Fibroblast of lung (primary cell): ENCODE measurements at regions not wholly inside any gene's neighbourhood (a gene's known extent, or its start where the extent isn't known, plus 50 kb on each side); places are given as distances from the start of the nearest gene placed in this dataset.

ENCODE experiments used
- DNase-seq, 2 donors: peaks; one replicate each; pipeline versions ENCODE4 v3.0.0 to v3.0.0-alpha.2; 2010; ENCODE audit warnings: low read depth in 2 of 2
- H2AFZ ChIP-seq: 2 replicates; pipeline ENCODE4 v1.5.1; 2012; ENCODE audit warnings: low read length, control low read depth, inconsistent platforms
- H3K27ac ChIP-seq: 2 replicates; pipeline ENCODE4 v1.5.1; 2011; ENCODE audit warnings: low read length, control low read depth; ENCODE audit not compliant: insufficient read depth
- H3K27me3 ChIP-seq: 2 replicates; pipeline ENCODE4 v1.5.1; 2011; ENCODE audit warnings: mild to moderate bottlenecking, low read length; ENCODE audit not compliant: control insufficient read depth, insufficient read depth
- H3K36me3 ChIP-seq: 2 replicates; pipeline ENCODE4 v1.5.1; 2011; ENCODE audit warnings: low read length; ENCODE audit not compliant: control insufficient read depth, insufficient read depth
- H3K4me1 ChIP-seq: 2 replicates; pipeline ENCODE4 v1.5.1; 2011; ENCODE audit warnings: low read length; ENCODE audit not compliant: control insufficient read depth, insufficient read depth; ENCODE audit errors: extremely low read depth
- H3K4me2 ChIP-seq: 2 replicates; pipeline ENCODE4 v1.5.1; 2011; ENCODE audit warnings: low read length, control low read depth; ENCODE audit not compliant: insufficient read depth; ENCODE audit errors: extremely low read depth
- H3K4me3 ChIP-seq, 4 experiments: fragments of 200-600 bp in 1 of 4; sonication (generic) in 1 of 4; replicated peaks in 1 of 4; 2 replicates each; pipeline ENCODE4 v1.5.1; 2011 to 2016; ENCODE audit warnings: low read length in 4 of 4, low read depth in 3 of 4, mild to moderate bottlenecking in 3 of 4, control low read depth in 2 of 4, inconsistent platforms in 1 of 4, mixed read lengths in 1 of 4; ENCODE audit not compliant: insufficient read depth in 1 of 4; ENCODE audit errors: control extremely low read depth in 1 of 4
- H3K79me2 ChIP-seq: 2 replicates; pipeline ENCODE4 v1.5.1; 2012; ENCODE audit warnings: mild to moderate bottlenecking, low read length, inconsistent platforms; ENCODE audit not compliant: control insufficient read depth, insufficient read depth
- H3K9ac ChIP-seq: 2 replicates; pipeline ENCODE4 v1.5.1; 2011; ENCODE audit warnings: mild to moderate bottlenecking, low read length, control low read depth; ENCODE audit not compliant: insufficient read depth
- H3K9me3 ChIP-seq: 2 replicates; pipeline ENCODE4 v1.5.1; 2012; ENCODE audit warnings: low read depth, low read length; ENCODE audit not compliant: control insufficient read depth, insufficient read depth
- H4K20me1 ChIP-seq: 2 replicates; pipeline ENCODE4 v1.5.1; 2011; ENCODE audit warnings: low read length; ENCODE audit not compliant: control insufficient read depth, insufficient read depth; ENCODE audit errors: extremely low read depth
- EZH2 ChIP-seq: IDR thresholded peaks from 2 replicates; pipeline ENCODE4 v1.5.1; 2012; ENCODE audit warnings: low read length, control low read depth, mild to moderate bottlenecking; ENCODE audit errors: missing control alignments
- TF ChIP-seq, protein P1 (sequence below), 2 donors: IDR thresholded peaks in 1 of 2; conservative IDR thresholded peaks in 1 of 2; 1 replicate in 1 of 2; 2 replicates in 1 of 2; pipeline ENCODE4 v1.5.1; 2011 to 2012; ENCODE audit warnings: low read length in 2 of 2, control low read depth in 1 of 2, inconsistent platforms in 1 of 2, low read depth in 1 of 2, mild to moderate bottlenecking in 1 of 2

- no peak overlapping the region for H3K4me3 ChIP-seq
- H3K4me2 ChIP-seq = no peak overlapping the region
- H3K79me2 ChIP-seq = no peaks in the 10 kb centered on the region
- no peak for DNase-seq
- no peak overlapping the region for H2AFZ ChIP-seq
- no peaks in the 10 kb centered on the region for H3K9me3 ChIP-seq
- H3K4me1 ChIP-seq = no peaks in the 10 kb centered on the region
- H3K9ac ChIP-seq = no peak overlapping the region
- H3K27me3 ChIP-seq = no peaks in the 10 kb centered on the region
- no peaks in the 10 kb centered on the region for H4K20me1 ChIP-seq
- TF ChIP-seq, protein P1, sequence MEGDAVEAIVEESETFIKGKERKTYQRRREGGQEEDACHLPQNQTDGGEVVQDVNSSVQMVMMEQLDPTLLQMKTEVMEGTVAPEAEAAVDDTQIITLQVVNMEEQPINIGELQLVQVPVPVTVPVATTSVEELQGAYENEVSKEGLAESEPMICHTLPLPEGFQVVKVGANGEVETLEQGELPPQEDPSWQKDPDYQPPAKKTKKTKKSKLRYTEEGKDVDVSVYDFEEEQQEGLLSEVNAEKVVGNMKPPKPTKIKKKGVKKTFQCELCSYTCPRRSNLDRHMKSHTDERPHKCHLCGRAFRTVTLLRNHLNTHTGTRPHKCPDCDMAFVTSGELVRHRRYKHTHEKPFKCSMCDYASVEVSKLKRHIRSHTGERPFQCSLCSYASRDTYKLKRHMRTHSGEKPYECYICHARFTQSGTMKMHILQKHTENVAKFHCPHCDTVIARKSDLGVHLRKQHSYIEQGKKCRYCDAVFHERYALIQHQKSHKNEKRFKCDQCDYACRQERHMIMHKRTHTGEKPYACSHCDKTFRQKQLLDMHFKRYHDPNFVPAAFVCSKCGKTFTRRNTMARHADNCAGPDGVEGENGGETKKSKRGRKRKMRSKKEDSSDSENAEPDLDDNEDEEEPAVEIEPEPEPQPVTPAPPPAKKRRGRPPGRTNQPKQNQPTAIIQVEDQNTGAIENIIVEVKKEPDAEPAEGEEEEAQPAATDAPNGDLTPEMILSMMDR (conservative IDR thresholded peaks at IDR 0.05 in 1 of 2, IDR thresholded peaks at IDR 0.05 in 1 of 2; ENCODE audit: low read depth in 1 of 2, low read length in 2 of 2) = no peak
- no peak for TF ChIP-seq EZH2
- H3K27ac ChIP-seq = no peak overlapping the region
- no peaks in the 10 kb centered on the region for H3K36me3 ChIP-seq
These were observed 68.6 kb upstream of the FGF14 start for GRCh38 chr13:102470283-102470917.

GRCh38 chr13:102466610-102467190 lies 64.9 kb upstream of the FGF14 start:
- Histone ChIP-seq H3K9ac (no peak overlapping the region), H3K4me1 (no peaks in the 10 kb centered on the region), H2AFZ (no peak overlapping the region), H3K4me2 (no peak overlapping the region), H3K4me3 (no peak overlapping the region), H3K9me3 (no peaks in the 10 kb centered on the region), H3K79me2 (no peaks in the 10 kb centered on the region), H3K36me3 (no peaks in the 10 kb centered on the region), H3K27me3 (no peaks in the 10 kb centered on the region), H3K27ac (no peak overlapping the region), H4K20me1 (no peaks in the 10 kb centered on the region)
- no peak for DNase-seq
- TF ChIP-seq, protein P1 (conservative IDR thresholded peaks at IDR 0.05 in 1 of 2, IDR thresholded peaks at IDR 0.05 in 1 of 2; ENCODE audit: low read depth in 1 of 2, low read length in 2 of 2) = no peak
- no peak for TF ChIP-seq EZH2

- Histone ChIP-seq H4K20me1 (no peaks in the 10 kb centered on the region), H3K79me2 (no peaks in the 10 kb centered on the region), H3K4me2 (no peak overlapping the region), H3K36me3 (no peaks in the 10 kb centered on the region), H2AFZ (no peak overlapping the region), H3K4me3 (no peak overlapping the region), H3K27me3 (no peaks in the 10 kb centered on the region), H3K9me3 (no peaks in the 10 kb centered on the region), H3K27ac (no peak overlapping the region), H3K4me1 (no peaks in the 10 kb centered on the region), H3K9ac (no peak overlapping the region)
- TF ChIP-seq EZH2 = no peak
- TF ChIP-seq, protein P1 (conservative IDR thresholded peaks at IDR 0.05 in 1 of 2, IDR thresholded peaks at IDR 0.05 in 1 of 2; ENCODE audit: low read depth in 1 of 2, low read length in 2 of 2) = no peak
- no peak for DNase-seq
These were observed 60.7 kb upstream of the FGF14 start for GRCh38 chr13:102462570-102462969.
